PC-9 (cell line): ENCODE measurements at regions not wholly inside any gene's neighbourhood (a gene's known extent, or its start where the extent isn't known, plus 50 kb on each side); places are given as distances from the start of the nearest gene placed in this dataset.

Experiments used
- CTCF ChIP-seq: fragments of 200-600 bp; sonication (generic); conservative IDR thresholded peaks from 2 replicates; pipeline ENCODE4 v1.6.1; 2017; ENCODE audit warnings: mixed run types, antibody characterized with exemption, mild to moderate bottlenecking, moderate library complexity
- EZH2 ChIP-seq: fragments of 200-600 bp; sonication (generic); IDR thresholded peaks from 2 replicates; pipeline ENCODE4 v1.8.0; 2017; ENCODE audit warnings: antibody characterized with exemption, low read depth

GRCh38 chr18:45498287-45498658, 117.0 kb upstream of the SLC14A2 start:
- TF ChIP-seq CTCF: no peak
- TF ChIP-seq EZH2: no peak
